B cell (primary cell): ENCODE measurements at regions not wholly inside any gene's neighbourhood (a gene's known extent, or its start where the extent isn't known, plus 50 kb on each side); places are given as distances from the start of the nearest gene placed in this dataset.

Experiments used
- CTCF ChIP-seq: fragments of 200-600 bp; IDR thresholded peaks from one replicate; pipeline ENCODE4 v1.8.0; 2022; ENCODE audit warnings: antibody characterized with exemption, mild to moderate bottlenecking
- EZH2 ChIP-seq: IDR thresholded peaks from 2 replicates; pipeline ENCODE4 v1.6.1; 2012; ENCODE audit warnings: borderline replicate concordance, low read depth, mild to moderate bottlenecking, moderate library complexity, low read length; ENCODE audit not compliant: insufficient read depth, poor library complexity, severe bottlenecking

- TF ChIP-seq CTCF (no peak), EZH2 (no peak)
Measured at GRCh38 chr15:38961456-38961855, 396.8 kb upstream of the RASGRP1 start.
